Gastrocnemius medialis (tissue), 4 donors: ENCODE measurements at regions not wholly inside any gene's neighbourhood (a gene's known extent, or its start where the extent isn't known, plus 50 kb on each side); places are given as distances from the start of the nearest gene placed in this dataset.

ENCODE experiments used
- CTCF ChIP-seq, 5 experiments: fragments of 450-650 bp in 3 of 5; fragments of 200-600 bp in 2 of 5; sonication (generic) in 2 of 5; IDR thresholded peaks in 4 of 5; conservative IDR thresholded peaks in 1 of 5; 1 replicate in 4 of 5; 2 replicates in 1 of 5; pipeline ENCODE4 v1.5.1; 2016 to 2019; ENCODE audit warnings: antibody characterized with exemption in 5 of 5, mild to moderate bottlenecking in 3 of 5, moderate library complexity in 3 of 5
- POLR2A ChIP-seq, 2 donors: fragments of 450-650 bp; IDR thresholded peaks; one replicate each; pipeline ENCODE4 v1.6.1; 2017; ENCODE audit warnings: antibody characterized with exemption in 2 of 2, mild to moderate bottlenecking in 2 of 2, moderate library complexity in 2 of 2

DNA sequence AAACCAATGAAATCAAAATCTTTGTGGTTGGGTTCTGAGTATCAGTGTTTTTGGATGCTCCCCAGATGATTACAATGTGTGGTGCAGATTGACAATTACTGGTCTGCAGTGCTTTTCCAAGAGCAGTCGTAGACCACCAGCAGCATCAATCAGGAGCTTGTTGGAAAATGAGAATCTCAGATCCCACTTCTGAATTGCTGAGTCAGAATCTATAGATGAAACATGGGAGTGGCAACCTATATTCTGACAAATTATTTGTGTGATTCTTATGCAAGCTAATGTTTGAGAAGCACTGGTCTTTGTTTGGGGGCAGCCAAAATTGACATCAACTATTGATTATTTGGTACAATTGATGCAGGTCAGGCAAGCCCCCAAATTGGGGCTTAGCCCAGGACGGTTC is 539.9 kb upstream of the BTBD3 start:
- TF ChIP-seq CTCF (IDR thresholded peaks at IDR 0.05 in 4 of 5, conservative IDR thresholded peaks at IDR 0.05 in 1 of 5) = no peak
- TF ChIP-seq POLR2A (IDR thresholded peaks at IDR 0.05) = no peak
